Calu3 (cell line): ENCODE measurements at regions not wholly inside any gene's neighbourhood (a gene's known extent, or its start where the extent isn't known, plus 50 kb on each side); places are given as distances from the start of the nearest gene placed in this dataset.

ENCODE experiments used
- BruUV-seq: library from RNA; stranded (reverse); fragments of 400-500 nt; replicated peaks from 2 replicates; lab custom pipeline; 2021; lab: Mats Ljungman, UMichigan
- CTCF ChIA-PET: fragments of 300-600 bp; sonication (Branson Sonifier 250); formaldehyde crosslinking; loops from one replicate; lab custom pipeline; 2022; ENCODE audit warnings: antibody characterized with exemption; lab: Charles Lee
- DNase-seq: peaks from one replicate; pipeline ENCODE4 v3.0.0; 2022
- H3K27ac Mint-ChIP-seq: one replicate; pipeline ENCODE4 v1.8.0; 2022; ENCODE audit warnings: mixed read lengths; ENCODE audit not compliant: unreplicated experiment
- H3K27me3 Mint-ChIP-seq: one replicate; pipeline ENCODE4 v1.8.0; 2022; ENCODE audit warnings: mixed read lengths; ENCODE audit not compliant: unreplicated experiment
- H3K36me3 Mint-ChIP-seq: one replicate; pipeline ENCODE4 v1.8.0; 2022; ENCODE audit warnings: mild to moderate bottlenecking, moderate library complexity, mixed read lengths; ENCODE audit not compliant: insufficient read depth, unreplicated experiment
- H3K4me1 Mint-ChIP-seq: one replicate; pipeline ENCODE4 v1.8.0; 2022; ENCODE audit warnings: mild to moderate bottlenecking, low read depth, mixed read lengths; ENCODE audit not compliant: unreplicated experiment
- H3K4me3 Mint-ChIP-seq: one replicate; pipeline ENCODE4 v1.8.0; 2022; ENCODE audit warnings: mild to moderate bottlenecking, low read depth, moderate library complexity, mixed read lengths; ENCODE audit not compliant: unreplicated experiment
- H3K9me3 Mint-ChIP-seq: one replicate; pipeline ENCODE4 v1.8.0; 2022; ENCODE audit warnings: low read depth, mixed read lengths; ENCODE audit not compliant: unreplicated experiment
- intact Hi-C: fragments of 100-400 bp; cut with micrococcal nuclease; formaldehyde crosslinking; loops from one replicate; pipeline ENCODE4 v1.10.0; 2022; ENCODE audit not compliant: unreplicated experiment
- TF ChIP-seq, protein P1 (sequence below): fragments of 200-600 bp; IDR thresholded peaks from one replicate; pipeline ENCODE4 v1.8.0; 2022; ENCODE audit warnings: antibody characterized with exemption; ENCODE audit not compliant: unreplicated experiment

GRCh38 chr9:13590996-13591395 lies 311.5 kb upstream of the MPDZ start:
- H3K9me3 Mint-ChIP-seq: no peaks in the 10 kb centered on the region
- intact Hi-C loops: loop anchor here (10.0 kb wide), 1 partner anchor 56 kb away; no protein-coding TSS in a partner anchor
- TF ChIP-seq, protein P1, sequence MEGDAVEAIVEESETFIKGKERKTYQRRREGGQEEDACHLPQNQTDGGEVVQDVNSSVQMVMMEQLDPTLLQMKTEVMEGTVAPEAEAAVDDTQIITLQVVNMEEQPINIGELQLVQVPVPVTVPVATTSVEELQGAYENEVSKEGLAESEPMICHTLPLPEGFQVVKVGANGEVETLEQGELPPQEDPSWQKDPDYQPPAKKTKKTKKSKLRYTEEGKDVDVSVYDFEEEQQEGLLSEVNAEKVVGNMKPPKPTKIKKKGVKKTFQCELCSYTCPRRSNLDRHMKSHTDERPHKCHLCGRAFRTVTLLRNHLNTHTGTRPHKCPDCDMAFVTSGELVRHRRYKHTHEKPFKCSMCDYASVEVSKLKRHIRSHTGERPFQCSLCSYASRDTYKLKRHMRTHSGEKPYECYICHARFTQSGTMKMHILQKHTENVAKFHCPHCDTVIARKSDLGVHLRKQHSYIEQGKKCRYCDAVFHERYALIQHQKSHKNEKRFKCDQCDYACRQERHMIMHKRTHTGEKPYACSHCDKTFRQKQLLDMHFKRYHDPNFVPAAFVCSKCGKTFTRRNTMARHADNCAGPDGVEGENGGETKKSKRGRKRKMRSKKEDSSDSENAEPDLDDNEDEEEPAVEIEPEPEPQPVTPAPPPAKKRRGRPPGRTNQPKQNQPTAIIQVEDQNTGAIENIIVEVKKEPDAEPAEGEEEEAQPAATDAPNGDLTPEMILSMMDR: no peak
- CTCF ChIA-PET: no interaction called here
- no peak for DNase-seq
- peaks cover 14% of the 10 kb centered on the region for H3K27me3 Mint-ChIP-seq
- no TSS peak for BruUV-seq
- H3K4me3 Mint-ChIP-seq: no peak overlapping the region
- H3K4me1 Mint-ChIP-seq: no peaks in the 10 kb centered on the region
- H3K27ac Mint-ChIP-seq: no peak overlapping the region
- no peaks in the 10 kb centered on the region for H3K36me3 Mint-ChIP-seq

DNA sequence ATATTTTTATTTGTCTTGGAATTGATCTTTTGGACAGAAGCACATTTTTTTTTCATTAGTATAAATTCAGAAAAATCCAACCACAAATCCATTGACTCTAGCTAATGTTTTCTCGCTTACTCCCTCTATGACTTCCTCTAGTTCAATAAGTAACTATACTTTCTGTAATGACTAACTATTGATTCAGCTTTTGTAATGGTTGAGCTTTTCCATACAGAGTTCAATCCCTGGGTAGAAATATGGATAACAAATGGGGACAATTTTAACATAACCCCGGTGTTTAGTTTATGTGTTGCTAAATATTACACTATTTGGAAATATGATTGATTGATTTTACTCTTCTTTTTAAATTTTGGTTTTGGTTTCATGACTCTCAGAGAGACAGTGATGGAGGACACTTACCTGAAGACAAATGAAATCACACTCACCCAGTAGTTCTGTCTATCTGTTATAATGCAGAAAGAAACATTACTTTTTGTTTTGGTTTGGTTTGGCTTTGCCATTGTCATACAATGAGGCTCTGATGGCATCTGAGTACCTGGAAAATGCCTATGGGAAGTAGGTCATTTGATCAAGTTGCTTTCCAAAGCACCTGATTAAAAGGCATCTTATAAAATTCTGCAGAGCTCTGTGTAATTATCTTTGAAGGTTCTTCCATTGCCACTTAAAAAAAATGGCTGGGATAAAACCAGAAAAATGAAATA lies 309.7 kb upstream of the MPDZ start:
- no peaks in the 10 kb centered on the region for H3K4me1 Mint-ChIP-seq
- TF ChIP-seq, protein P1: no peak
- CTCF ChIA-PET: no interaction called here
- peaks cover 14% of the 10 kb centered on the region for H3K27me3 Mint-ChIP-seq
- intact Hi-C loops: no loop called here
- BruUV-seq: no TSS peak
- no peak overlapping the region for H3K27ac Mint-ChIP-seq
- H3K9me3 Mint-ChIP-seq: no peaks in the 10 kb centered on the region
- no peak overlapping the region for H3K4me3 Mint-ChIP-seq
- DNase-seq: no peak
- H3K36me3 Mint-ChIP-seq: no peaks in the 10 kb centered on the region

DNA sequence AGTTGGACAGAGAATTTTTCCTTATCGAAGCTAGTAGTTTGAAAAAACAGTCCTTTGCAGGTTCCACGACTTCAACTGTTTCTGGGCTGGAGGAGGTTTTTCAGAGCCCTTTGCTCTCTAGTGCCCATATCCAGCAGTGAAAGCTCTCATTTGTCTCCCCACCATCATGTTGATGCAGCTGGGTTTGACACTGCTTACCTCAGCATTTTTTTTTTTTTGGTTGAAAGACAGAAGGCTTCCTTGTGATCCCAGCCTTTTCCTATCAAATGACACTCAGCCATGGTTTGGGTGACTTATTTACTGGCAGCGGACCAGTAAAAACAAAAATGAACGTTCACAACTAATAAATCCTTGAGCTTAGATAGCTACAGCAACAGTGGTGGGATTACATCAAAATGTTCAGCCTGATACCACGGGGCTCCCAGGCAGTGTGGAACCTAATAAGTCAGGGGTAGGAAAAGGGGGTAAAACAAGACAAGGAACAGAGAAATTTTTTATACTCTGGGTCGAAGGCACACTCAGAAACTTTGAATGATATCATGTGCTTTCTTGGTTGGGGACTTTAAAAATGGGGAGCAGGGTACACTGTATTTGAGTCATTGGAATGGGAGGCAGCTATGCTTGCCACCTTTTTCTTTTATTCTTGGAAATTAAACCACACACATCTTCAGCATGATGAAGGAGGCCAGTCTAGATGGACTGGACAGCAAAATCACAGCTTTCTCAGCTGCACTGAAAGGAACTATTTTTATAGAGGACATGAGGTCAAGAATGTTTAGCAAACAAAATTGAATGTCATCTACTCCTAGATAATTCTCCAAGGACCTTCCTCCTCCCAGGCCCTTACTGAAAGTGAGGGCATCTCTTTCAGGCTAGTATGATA lies 308.9 kb upstream of the MPDZ start:
- CTCF ChIA-PET: interaction anchor here (0.6 to 0.7 kb wide), 3 partner anchors 36 to 527 kb away, joined by 3 read pairs; no protein-coding TSS in a partner anchor
- intact Hi-C loops: no loop called here
- peaks cover 14% of the 10 kb centered on the region for H3K27me3 Mint-ChIP-seq
- H3K36me3 Mint-ChIP-seq: no peaks in the 10 kb centered on the region
- no TSS peak for BruUV-seq
- H3K27ac Mint-ChIP-seq: no peak overlapping the region
- no peak overlapping the region for H3K4me3 Mint-ChIP-seq
- H3K4me1 Mint-ChIP-seq: no peaks in the 10 kb centered on the region
- H3K9me3 Mint-ChIP-seq: no peaks in the 10 kb centered on the region
- TF ChIP-seq, protein P1: no peak
- no peak for DNase-seq

DNA sequence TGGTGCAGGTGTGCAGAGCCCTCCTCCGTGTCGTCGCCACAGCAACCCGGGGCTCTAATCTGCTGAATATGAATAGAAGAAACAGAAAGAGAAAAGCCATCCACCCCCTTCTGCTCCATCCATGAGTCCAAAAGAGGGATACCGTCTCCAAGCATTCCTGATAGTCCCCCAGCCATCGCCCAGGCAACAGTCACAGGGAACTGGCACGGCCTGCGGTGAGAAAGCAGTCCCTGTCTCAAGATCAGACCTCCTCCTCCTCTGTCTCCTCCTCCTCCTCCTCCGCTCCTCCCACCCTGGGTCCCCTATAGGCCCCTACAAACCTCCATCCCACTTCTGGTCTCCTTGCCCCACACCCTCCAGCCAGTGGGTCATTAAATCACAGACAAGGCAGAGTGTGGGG lies 308.1 kb upstream of the MPDZ start:
- H3K27me3 Mint-ChIP-seq: peaks cover 14% of the 10 kb centered on the region
- no peak for DNase-seq
- H3K36me3 Mint-ChIP-seq: no peaks in the 10 kb centered on the region
- H3K27ac Mint-ChIP-seq: no peak overlapping the region
- TF ChIP-seq, protein P1: no peak
- H3K4me3 Mint-ChIP-seq: no peak overlapping the region
- no peaks in the 10 kb centered on the region for H3K9me3 Mint-ChIP-seq
- BruUV-seq: no TSS peak
- H3K4me1 Mint-ChIP-seq: no peaks in the 10 kb centered on the region
- intact Hi-C loops: no loop called here
- CTCF ChIA-PET: interaction anchor here (0.6 kb wide), 1 partner anchor 35 kb away, joined by 3 read pairs; no protein-coding TSS in a partner anchor
